ENCODE measurements at regions not wholly inside any gene's neighbourhood (a gene's known extent, or its start where the extent isn't known, plus 50 kb on each side); places are given as distances from the start of the nearest gene placed in this dataset.

DNA sequence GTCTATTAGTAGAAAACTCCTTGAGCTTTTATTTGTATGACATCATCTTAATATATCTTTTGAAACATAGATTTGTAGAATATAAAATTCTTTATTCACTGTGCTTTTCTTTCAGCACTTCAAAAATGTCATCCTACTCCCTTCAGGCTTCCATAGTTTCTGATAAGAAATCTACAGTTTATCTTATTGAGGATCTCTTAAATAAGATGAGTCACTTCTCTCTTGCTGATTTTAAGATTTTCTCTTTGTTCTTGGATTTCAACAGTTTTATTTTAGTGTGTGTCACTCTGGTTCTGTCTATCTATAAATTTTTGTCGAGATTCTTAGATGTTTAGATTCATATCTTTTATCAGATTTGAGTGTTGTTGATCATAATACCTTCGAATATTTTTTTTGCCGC lies 566.1 kb upstream of the CHORDC1 start:
- TF ChIP-seq RAD21 (IDR thresholded peaks at IDR 0.05; ENCODE audit: low read depth) = no peak
- no peak for TF ChIP-seq EP300 (IDR thresholded peaks at IDR 0.05; ENCODE audit: borderline replicate concordance)

Data from Ishikawa (cell line).